Keratinocyte (primary cell): ENCODE measurements at regions not wholly inside any gene's neighbourhood (a gene's known extent, or its start where the extent isn't known, plus 50 kb on each side); places are given as distances from the start of the nearest gene placed in this dataset.

ENCODE experiments used
- DNase-seq: peaks from one replicate; pipeline ENCODE4 v3.0.0-alpha.2; 2011; ENCODE audit warnings: low read depth, missing footprints, low spot score
- FAIRE-seq: peaks from 2 replicates; lab custom pipeline; 2011; peaks lifted over from hg19 to GRCh38; lab: Jason Lieb, UNC
- H2AFZ ChIP-seq: 2 replicates; pipeline ENCODE4 v1.6.0; 2012; ENCODE audit warnings: low read length, control low read depth, inconsistent platforms; ENCODE audit not compliant: control insufficient read depth
- H3K27ac ChIP-seq: 2 replicates; pipeline ENCODE4 v1.5.1; 2011; ENCODE audit warnings: low read length; ENCODE audit not compliant: control insufficient read depth, insufficient read depth
- H3K27me3 ChIP-seq: 3 replicates; pipeline ENCODE4 v1.6.0; 2011; ENCODE audit warnings: low read length; ENCODE audit not compliant: control insufficient read depth, insufficient read depth; ENCODE audit errors: extremely low read depth
- H3K36me3 ChIP-seq, 2 experiments: 2 replicates in 1 of 2; 3 replicates in 1 of 2; pipeline ENCODE4 v1.5.1; 2011; ENCODE audit warnings: low read length in 2 of 2, mild to moderate bottlenecking in 1 of 2; ENCODE audit not compliant: control insufficient read depth in 2 of 2, insufficient read depth in 2 of 2; ENCODE audit errors: extremely low read depth in 1 of 2
- H3K4me1 ChIP-seq: 3 replicates; pipeline ENCODE4 v1.5.1; 2011; ENCODE audit warnings: low read length; ENCODE audit not compliant: control insufficient read depth, insufficient read depth; ENCODE audit errors: extremely low read depth
- H3K4me2 ChIP-seq: 3 replicates; pipeline ENCODE4 v1.6.0; 2011; ENCODE audit warnings: low read depth, low read length; ENCODE audit not compliant: control insufficient read depth, insufficient read depth; ENCODE audit errors: extremely low read depth
- H3K4me3 ChIP-seq, 3 experiments: fragments of 200-600 bp in 1 of 3; sonication (generic) in 1 of 3; 2 replicates in 2 of 3; 3 replicates in 1 of 3; pipeline ENCODE4 v1.5.1; 2011 to 2016; ENCODE audit warnings: low read length in 3 of 3, mild to moderate bottlenecking in 3 of 3, control low read depth in 2 of 3, inconsistent platforms in 1 of 3, low read depth in 1 of 3, mixed read lengths in 1 of 3, mixed run types in 1 of 3, moderate library complexity in 1 of 3; ENCODE audit not compliant: control insufficient read depth in 2 of 3, insufficient read depth in 2 of 3; ENCODE audit errors: extremely low read depth in 1 of 3
- H3K79me2 ChIP-seq: 2 replicates; pipeline ENCODE4 v1.6.0; 2012; ENCODE audit warnings: low read length; ENCODE audit not compliant: control insufficient read depth, insufficient read depth
- H3K9ac ChIP-seq: 3 replicates; pipeline ENCODE4 v1.6.0; 2011; ENCODE audit warnings: low read length; ENCODE audit not compliant: control insufficient read depth, insufficient read depth; ENCODE audit errors: extremely low read depth
- H3K9me1 ChIP-seq: 3 replicates; pipeline ENCODE4 v1.6.0; 2011; ENCODE audit warnings: low read length; ENCODE audit not compliant: control insufficient read depth, insufficient read depth; ENCODE audit errors: extremely low read depth
- H3K9me3 ChIP-seq: 2 replicates; pipeline ENCODE4 v1.5.1; 2012; ENCODE audit warnings: low read depth, low read length; ENCODE audit not compliant: control insufficient read depth
- H4K20me1 ChIP-seq: 3 replicates; pipeline ENCODE4 v1.6.0; 2011; ENCODE audit warnings: low read length; ENCODE audit not compliant: control insufficient read depth, insufficient read depth; ENCODE audit errors: extremely low read depth
- CTCF ChIP-seq, 3 experiments: IDR thresholded peaks in 1 of 3; conservative IDR thresholded peaks in 1 of 3; optimal IDR thresholded peaks in 1 of 3; 2 replicates in 2 of 3; 3 replicates in 1 of 3; pipeline versions ENCODE3 to v1.5.1; 2011; ENCODE audit warnings: low read length in 3 of 3, mild to moderate bottlenecking in 3 of 3, moderate library complexity in 2 of 3, control low read depth in 1 of 3, inconsistent platforms in 1 of 3; ENCODE audit not compliant: insufficient read depth in 2 of 3; ENCODE audit errors: extremely low read depth in 1 of 3
- EZH2 ChIP-seq: IDR thresholded peaks from one replicate; pipeline ENCODE4 v1.6.1; 2012; ENCODE audit warnings: inconsistent platforms, mild to moderate bottlenecking, low read length, moderate library complexity
- dilution Hi-C: fragments of 300-500 bp; cut with MboI; formaldehyde crosslinking; loops from one replicate; pipeline ENCODE4 v1.7.0; 2020; ENCODE audit warnings: low sequenced_read_pairs; ENCODE audit not compliant: extremely low pct_ligation_motif_present

- dilution Hi-C loops = no loop called here
- Histone ChIP-seq H3K4me3 (no peak overlapping the region), H3K27ac (no peak overlapping the region), H3K9me1 (no peaks in the 10 kb centered on the region), H3K9ac (no peak overlapping the region), H2AFZ (no peak overlapping the region), H3K9me3 (no peaks in the 10 kb centered on the region), H3K27me3 (no peaks in the 10 kb centered on the region), H4K20me1 (no peaks in the 10 kb centered on the region), H3K4me1 (no peaks in the 10 kb centered on the region), H3K36me3 (no peaks in the 10 kb centered on the region), H3K4me2 (no peak overlapping the region), H3K79me2 (no peaks in the 10 kb centered on the region)
- TF ChIP-seq CTCF (optimal IDR thresholded peaks at IDR 0.05 in 1 of 3, IDR thresholded peaks at IDR 0.05 in 1 of 3, conservative IDR thresholded peaks at IDR 0.05 in 1 of 3; ENCODE audit: extremely low read depth in 1 of 3, insufficient read depth in 2 of 3, low read length in 3 of 3) = no peak
- DNase-seq (no peak), FAIRE-seq (no peak)
These were observed 258.2 kb upstream of the SORCS1 start for GRCh38 chr10:107422681-107423080.

- H2AFZ ChIP-seq = no peak overlapping the region
- no peaks in the 10 kb centered on the region for H4K20me1 ChIP-seq
- TF ChIP-seq CTCF (optimal IDR thresholded peaks at IDR 0.05 in 1 of 3, IDR thresholded peaks at IDR 0.05 in 1 of 3, conservative IDR thresholded peaks at IDR 0.05 in 1 of 3; ENCODE audit: extremely low read depth in 1 of 3, insufficient read depth in 2 of 3, low read length in 3 of 3) = no peak
- TF ChIP-seq EZH2 = no peak
- FAIRE-seq (no peak), DNase-seq (no peak)
- H3K36me3 ChIP-seq = no peaks in the 10 kb centered on the region
- H3K9me1 ChIP-seq = no peaks in the 10 kb centered on the region
- no peaks in the 10 kb centered on the region for H3K9me3 ChIP-seq
- H3K27ac ChIP-seq = no peak overlapping the region
- H3K27me3 ChIP-seq = no peaks in the 10 kb centered on the region
- H3K4me1 ChIP-seq = no peaks in the 10 kb centered on the region
- H3K4me3 ChIP-seq = no peak overlapping the region
- no peak overlapping the region for H3K4me2 ChIP-seq
- H3K9ac ChIP-seq = no peak overlapping the region
- no peaks in the 10 kb centered on the region for H3K79me2 ChIP-seq
- dilution Hi-C loops = no loop called here
These were observed 255.7 kb upstream of the SORCS1 start for GRCh38 chr10:107420196-107420595.
